HG03354 (cell line): ENCODE measurements at regions not wholly inside any gene's neighbourhood (a gene's known extent, or its start where the extent isn't known, plus 50 kb on each side); places are given as distances from the start of the nearest gene placed in this dataset.
"Not testable (repeated sequence)": the region's sequence is repeated elsewhere in the genome, so short reads cannot be mapped to it uniquely, and the experiment has no call there.

Source experiments
- ATAC-seq: cut with Tn5 transposase; IDR thresholded peaks from one replicate; pipeline ENCODE4 v1.9.1; 2021; ENCODE audit warnings: mild to moderate bottlenecking; ENCODE audit not compliant: unreplicated experiment, poor library complexity, severe bottlenecking

DNA sequence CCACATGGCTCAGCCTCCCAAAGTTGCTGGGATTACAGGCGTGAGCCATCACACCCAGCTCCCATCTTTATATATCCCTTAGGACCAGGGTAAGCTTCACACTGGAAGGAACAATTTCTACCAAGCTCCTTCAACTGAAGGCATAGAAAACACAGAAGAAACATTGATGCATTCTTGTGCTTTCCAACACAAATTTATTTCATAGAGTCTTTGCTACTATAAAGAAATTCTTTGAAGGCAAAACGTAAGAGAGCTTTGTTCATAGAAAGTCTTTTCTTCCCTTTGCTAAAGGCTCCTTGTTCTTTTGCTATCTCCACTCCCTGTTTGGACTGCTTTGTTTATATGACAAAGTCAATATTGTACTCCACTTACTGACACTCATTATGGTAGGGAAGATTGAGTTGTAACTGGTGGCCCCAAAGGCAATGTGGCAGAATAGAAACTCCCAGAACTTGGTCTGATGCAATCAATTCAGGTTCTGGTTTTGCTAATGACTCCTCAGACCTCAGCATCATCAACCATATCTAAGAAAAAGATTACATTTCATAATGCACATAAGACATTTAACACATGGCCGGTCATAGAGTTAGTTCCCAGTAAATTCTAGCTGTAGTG is 97.4 kb upstream of the CLINT1 start:
- no peak for ATAC-seq

DNA sequence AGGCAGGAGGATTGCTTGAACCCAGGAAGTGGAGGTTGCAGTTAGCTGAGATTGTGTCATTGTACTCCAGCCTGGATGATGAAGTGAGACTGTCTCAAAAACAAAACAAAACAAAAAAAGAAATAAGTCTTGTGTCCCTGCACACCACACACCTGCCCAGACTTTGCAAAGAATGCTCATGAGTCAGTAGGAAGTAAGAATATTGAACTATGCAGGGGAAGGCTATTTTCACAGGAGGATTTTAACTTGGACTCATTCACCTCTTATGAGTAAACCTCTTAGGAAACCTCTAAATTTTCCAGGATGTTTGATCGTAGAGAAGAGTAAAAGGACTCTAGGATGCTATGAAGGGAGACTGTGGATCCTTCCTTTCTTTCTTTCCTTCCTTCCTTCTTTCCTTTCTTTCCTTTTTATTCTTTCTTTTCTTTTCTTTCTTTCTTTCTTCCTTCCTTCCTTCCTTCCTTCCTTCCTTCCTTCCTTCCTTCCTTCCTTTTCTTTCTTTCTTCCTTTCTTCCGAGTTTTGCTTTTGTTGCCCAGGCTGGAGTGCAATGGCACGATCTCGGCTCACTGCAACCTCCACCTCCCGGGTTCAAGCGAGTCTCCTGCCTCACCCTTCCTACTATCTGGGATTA is 96.7 kb upstream of the CLINT1 start:
- no peak for ATAC-seq

DNA sequence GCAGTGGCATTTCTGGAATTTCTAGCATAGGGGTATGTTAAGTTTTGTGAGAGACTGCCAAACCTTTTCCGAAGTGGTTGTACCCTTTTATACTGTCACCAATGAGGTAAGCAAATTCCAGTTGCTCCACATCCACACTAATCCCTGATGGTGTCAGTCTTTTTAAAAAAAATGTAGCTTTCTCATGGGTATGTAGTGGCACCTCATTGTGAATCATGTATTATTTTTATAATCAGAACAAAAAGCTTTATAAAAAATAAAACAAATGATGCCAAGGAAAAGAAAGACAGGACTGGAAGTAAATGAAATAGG is 93.4 kb upstream of the CLINT1 start:
- ATAC-seq, result no peak

DNA sequence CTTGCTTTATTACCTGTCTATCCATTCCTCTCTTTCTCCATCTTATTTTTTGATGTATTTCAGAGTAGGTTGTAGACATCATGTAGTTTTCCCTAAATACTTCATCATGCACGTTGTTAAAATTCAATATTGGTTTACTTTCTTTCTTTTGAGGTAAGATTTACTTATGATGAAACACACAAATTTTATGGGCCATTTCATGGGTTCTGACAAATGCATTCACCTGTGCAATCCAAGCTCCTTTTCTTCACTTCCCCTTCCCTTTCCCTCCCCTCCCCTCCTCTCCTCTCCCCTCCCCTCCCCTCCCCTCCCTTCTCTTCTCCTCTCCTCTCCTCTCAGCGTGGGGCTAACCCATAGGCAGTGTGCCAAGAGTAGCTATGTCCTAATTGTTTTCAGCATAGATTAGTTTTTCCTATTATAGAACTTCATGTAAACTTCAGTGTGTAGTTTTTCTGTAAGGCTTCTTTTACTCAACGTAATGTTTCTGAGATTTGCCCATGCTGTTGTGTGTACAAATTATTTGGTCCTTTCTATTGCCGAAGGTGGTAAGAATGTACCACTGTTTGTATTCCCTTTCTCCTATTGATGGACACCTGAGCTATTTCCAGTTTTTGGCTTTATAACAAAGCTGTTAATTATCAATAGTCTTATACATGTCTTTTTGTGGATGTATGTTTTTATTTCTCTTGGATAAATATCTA is 92.9 kb upstream of the CLINT1 start:
- no peak for ATAC-seq

DNA sequence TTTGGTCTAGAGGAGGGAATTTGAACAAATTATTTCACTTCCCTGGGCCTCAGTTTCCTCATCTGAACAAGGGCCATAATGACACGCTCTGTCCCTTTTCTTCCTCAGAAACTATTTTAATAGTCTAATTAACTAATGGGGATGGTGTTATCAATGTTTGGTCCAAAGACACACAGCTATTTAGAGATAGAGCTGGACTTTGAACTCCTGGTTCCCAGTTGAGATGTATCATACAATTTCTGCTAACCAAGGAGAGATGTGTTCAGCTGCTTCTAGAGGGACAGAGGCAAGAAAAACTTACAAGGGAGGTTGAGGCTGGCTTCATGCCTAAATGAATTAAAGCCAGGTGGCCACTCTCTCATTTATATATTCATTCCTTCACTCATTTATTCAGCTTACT is 90.6 kb upstream of the CLINT1 start:
- ATAC-seq, result no peak

DNA sequence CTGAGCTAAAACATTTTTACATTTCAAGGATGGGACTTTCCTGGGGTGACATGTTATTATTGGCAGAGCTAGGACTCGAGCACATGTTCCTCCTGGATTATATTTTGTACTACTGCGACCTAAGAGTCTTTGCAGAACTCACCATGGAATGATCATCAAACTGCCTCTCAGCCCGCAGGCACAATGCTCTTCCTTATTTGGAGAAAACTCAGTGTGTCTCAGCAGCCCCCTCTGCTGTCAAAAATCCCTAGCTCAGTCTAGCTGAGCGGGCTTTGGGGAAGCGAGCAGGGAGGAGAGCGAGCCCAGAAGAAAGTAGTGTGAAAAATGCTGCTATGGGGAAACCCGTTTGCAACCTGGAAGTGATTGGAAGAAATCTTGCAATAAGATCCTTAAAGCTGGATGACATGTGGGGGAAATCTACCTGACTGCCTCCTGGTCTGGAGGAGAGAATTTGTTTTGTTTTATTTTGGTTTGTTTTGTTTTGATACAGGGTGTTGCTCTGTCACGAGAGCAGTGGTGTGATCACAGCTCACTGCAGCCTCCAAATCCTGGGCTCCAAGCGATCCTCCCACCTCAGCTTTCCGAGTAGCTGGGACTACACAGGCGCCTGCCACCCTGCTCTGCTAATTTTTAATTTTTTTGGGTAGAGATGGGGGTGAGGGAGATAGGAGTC is 89.9 kb upstream of the CLINT1 start:
- ATAC-seq, result peak; percentile 86

DNA sequence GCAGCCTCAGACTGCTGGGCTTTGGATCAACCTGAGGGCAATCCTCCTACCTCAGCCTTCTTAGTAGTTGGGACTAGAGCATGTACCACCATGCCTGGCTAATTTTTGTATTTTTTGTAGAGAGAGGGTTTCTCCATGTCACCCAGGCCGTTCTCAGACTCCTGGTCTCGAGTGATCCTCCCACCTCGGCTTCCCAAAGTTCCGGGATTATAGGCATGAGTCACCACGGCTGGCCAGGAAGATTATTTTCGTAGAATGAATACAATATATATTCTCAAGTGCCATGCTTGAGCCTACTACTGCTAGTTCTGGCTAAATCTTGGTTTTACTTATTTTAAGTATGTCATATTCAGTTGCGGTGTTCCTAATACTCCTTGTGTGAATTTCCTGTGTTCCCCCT is 88.2 kb upstream of the CLINT1 start:
- no peak for ATAC-seq

DNA sequence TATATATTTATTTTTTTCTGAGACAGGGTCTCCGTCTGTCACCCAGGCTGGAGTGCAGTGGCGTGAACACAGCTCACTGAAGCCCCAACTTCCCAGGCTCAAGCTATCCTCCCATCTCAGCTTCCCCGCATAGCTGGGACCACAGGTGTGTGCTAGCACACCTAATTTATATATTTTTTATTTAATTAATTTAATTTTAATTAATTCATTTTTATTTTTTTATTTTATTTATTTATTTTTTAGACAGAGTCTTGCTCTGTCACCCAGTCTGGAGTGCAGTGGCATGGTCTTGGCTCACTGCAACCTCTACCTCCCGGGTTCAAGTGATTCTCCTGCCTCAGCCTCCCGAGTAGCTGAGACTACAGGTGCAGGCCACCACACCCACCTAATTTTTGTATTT is 86.9 kb upstream of the CLINT1 start:
- ATAC-seq, result not testable (repeated sequence)

DNA sequence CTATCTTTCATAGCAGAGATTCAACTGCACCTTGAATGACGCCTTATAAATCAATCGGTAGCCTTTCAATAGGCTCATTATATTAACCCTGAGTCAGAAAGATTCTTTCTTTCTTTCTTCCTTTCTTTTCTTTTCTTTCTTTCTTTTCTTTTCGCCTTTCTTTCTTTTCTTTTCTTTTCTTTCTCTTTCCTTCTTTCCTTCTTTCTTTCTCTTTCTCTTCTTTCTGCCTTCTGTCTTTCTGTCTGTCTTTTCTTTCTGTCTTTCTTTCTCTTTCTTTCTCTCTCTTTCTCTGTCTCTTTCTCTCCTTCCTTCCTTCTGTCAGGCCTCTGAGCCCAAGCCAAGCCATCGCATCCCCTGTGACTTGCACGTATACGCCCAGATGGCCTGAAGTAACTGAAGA is 86.0 kb upstream of the CLINT1 start:
- no peak for ATAC-seq

DNA sequence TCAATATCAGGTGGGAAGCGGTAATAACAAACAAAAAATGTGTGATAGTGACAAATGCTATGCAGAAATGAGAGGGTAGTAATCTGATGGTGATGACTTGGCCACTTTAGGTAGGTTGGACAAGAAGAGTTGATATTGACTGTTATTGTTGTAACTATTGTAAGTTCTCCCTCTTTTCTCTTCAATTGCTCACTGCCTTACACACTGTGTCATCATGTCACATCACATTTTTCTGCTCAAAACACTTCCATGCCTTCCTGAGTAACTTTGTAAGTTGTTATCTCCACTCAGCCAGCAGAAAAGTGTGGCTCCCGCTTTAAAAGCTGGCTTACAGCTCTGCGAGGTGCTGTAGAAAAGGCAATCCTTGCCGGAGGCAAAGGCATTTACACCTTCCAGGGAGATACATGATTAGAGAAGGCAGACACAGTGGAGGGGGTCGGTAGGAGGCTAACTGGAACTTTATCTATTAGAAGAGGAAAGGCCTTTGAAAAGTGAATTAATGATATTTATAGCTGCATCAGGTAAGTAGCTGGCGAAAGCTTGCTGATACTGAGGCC is 85.2 kb upstream of the CLINT1 start:
- no peak for ATAC-seq

DNA sequence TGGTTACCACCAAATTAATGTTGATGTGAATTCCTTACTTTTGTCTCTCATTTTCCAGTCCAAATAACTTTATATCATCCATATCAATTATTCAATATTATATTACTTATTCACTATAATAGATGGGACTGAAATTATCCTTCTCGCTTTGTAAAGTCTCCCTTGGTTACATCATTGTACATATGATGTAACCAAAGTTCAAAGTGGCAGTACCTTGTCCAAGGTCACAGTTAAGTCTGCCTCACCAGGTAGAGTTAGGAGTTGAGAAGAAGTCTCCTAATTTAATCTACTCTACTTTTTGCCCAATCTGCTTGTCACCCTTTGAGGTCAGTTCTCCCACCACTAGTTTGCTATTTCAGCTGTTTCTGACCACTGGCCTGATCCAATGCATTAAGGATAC is 83.7 kb upstream of the CLINT1 start:
- no peak for ATAC-seq

DNA sequence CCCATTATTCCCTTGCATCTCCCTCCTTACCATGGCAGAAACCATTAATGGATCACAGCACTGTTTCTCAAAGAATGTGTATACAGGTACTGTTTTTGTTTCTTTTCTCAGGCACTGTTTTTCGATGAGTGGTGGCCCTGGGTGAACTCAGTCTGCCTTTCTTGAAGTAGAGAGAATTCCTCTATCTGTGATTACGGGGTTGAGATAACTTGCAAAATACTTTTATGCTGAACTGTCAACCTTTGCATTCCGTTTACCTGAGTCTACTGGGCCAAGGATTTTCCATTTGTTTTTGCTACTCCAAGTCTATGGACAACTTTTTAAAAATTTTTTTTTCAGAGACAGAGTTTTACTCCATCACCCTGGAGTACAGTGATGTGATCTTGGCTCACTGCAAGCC is 82.7 kb upstream of the CLINT1 start:
- ATAC-seq, result no peak

DNA sequence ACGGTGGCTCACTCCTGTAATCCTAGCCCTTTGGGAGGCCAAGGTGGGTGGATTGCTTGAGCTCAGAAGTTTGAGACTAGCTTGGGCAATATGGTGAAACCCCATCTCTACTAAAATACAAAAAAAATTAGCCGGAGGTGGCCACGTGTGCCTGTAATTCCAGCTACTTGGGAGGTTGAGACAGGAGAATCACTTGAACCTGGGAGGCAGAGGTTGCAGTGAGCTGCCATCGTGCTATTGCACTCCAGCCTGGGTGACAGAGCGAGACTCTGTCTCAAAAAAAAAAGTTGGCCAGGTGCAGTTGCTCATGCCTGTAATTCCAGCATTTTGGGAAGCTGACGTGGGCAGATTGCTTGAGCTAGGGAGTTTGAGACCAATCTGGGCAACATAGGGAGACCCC is 79.2 kb upstream of the CLINT1 start:
- ATAC-seq, result not testable (repeated sequence)

DNA sequence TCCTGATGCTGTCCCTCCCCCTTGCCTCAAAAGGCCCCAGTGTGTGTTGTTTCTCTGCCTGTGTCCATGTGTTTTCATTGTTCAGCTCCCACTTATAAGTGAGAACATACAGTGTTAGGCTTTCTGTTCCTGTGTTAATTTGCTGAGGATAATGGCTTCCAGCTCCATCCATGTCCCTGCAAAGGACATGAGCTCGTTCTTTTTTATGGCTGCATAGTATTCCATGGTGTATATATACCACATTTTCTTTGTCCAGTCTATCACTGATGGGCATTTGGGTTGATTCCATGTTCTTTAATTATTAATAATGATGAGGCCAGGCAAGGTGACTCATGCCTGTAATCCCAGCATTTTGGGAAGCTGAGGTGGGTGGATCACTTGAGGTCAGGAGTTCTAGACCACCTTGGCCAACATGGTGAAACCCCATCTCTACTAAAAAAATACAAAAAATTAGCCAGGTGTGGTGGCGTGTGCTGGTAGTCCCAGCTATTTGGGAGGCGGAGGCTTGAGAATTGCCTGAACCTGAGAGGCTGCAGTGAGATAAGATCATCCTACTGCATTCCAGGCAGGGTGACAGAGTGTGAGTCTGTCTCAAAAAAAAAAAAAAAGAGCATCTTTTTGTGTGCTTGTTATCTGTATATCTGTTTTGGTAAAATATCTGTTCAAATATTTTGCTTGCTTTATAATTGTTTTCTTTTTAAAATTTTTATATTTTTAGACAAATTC is 78.0 kb upstream of the CLINT1 start:
- not testable (repeated sequence) for ATAC-seq

DNA sequence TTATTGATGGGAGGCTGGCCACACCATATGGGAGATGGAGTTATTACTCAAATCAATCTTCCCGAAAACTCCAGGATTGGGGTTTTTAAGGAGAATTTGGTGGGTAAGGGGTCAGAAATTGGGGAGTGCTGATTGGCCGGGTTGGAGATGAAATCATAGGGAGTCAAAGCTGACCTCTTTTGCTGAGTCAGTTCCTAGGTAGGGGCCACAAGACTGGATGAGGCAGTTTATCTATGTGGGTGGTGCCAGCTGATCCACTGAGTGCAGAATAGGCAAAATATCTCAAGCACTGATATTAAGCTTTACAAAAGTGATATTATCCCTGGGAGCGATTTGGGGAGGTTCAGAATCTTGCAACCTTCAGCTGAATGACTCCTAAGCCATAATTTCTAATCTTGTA is 75.7 kb upstream of the CLINT1 start:
- no peak for ATAC-seq

DNA sequence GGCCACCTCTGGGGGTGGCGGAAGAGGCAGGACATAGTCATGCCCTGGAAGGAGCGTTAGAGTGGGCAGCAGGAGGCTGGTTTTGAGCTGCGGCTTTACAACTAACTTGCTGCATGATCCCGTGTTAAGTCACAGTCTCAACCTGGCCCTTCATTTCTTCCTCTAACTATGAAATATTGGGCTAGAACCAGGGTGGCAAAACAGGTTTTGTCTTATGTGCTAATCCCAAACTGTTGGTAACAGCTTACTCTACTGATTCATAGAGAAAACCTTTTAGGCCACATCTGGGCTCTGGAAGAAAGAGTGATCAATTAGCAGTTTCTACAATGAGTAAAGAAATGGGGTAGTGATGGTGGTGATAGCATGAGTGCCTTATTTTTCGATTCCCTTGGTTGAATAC is 74.1 kb upstream of the CLINT1 start:
- ATAC-seq, result no peak

DNA sequence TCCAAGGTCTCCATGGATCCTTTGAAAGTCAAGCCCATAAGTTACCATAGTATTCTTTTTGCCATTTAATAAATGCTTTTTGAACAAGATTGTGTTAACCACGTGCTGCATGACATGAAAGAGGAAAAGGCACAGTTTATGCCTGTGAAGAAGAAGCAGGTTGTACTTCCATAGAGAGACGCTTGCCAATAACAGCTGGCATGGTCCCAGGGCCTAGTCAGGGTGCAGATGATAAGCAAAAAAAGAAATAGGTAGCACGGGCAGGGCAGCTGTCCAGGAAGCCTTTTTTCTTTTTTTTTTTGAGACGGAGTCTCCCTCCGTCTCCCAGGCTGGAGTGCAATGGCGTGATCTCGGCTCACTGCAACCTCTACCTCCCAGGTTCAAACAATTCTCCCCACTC is 71.8 kb upstream of the CLINT1 start:
- ATAC-seq, result no peak

DNA sequence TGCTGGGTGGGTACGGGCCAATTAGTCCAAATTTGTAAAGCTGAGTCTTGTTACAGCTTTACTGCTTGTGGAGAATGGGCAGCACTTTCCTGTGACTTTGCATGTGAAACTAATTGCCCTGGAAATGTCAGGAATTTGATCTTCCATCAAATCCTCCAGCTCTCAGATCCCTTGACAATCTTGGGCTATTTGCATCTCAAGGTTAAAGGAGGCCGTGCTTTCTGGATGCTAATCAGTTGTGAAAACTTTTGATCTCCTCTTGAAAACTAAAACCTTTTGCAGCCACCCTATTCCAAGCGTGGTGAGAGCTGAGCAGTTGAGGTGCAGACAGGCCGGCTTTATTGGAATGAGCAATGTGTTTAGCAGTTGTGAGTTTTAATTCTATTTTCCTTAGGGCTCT is 68.0 kb upstream of the CLINT1 start:
- no peak for ATAC-seq

DNA sequence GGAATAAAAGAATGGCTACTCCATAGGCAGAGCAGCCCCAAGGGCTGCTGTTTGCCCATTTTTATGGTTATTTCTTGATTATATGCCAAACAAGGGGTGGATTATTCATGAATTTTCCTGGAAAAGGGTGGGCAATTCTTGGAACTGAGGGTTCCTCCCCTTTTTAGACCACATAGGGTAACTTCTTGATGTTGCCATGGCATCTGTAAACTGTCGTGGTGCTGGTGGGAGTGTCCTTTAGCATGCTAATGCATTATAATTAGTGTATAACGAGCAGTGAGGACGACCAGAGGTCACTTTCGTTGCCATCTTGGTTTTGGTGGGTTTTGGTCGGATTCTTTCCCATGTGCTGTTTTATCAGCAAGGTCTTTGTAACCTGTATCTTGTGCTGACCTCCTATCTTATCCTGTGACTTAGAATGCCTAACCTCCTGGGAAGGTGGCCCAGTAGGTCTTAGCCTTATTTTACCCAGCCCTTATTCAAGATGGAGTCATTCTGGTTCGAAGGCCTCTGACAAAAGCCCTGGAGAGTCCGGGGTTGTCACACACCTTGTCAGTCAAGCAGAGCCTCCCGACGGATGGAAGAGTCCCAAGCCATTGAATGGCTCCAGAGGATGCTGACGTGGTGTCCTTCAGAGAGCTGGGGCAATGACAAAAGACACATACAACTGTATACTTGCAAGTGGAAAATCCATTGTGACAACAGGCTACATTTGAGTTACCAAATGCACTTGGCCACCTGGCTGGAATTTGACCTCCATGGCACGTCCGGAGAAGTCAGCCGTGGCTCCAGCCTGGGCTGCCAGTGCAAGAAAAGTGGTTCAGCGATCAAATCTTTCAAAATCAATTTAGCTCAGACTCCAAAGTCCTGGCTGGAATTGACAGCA is 67.1 kb upstream of the CLINT1 start:
- ATAC-seq, result no peak
